Fibroblast of skin of abdomen (primary cell): ENCODE measurements at regions not wholly inside any gene's neighbourhood (a gene's known extent, or its start where the extent isn't known, plus 50 kb on each side); places are given as distances from the start of the nearest gene placed in this dataset.
"Not testable (repeated sequence)": the region's sequence is repeated elsewhere in the genome, so short reads cannot be mapped to it uniquely, and the experiment has no call there.

ENCODE experiments used
- DNase-seq: peaks from one replicate; pipeline ENCODE4 v3.0.0-alpha.2; 2013

- DNase-seq, result no peak
Observed at GRCh38 chr1:215402147-215402546, 165.0 kb upstream of the KCTD3 start.

GRCh38 chr1:215405211-215405610, 161.9 kb upstream of the KCTD3 start:
- peak; percentile 47 for DNase-seq

- no peak for DNase-seq
Observed at GRCh38 chr1:215406927-215407326, 160.2 kb upstream of the KCTD3 start.

- DNase-seq, result no peak
Observed at GRCh38 chr1:215407575-215407974, 159.5 kb upstream of the KCTD3 start.

- DNase-seq, result not testable (repeated sequence)
Observed at GRCh38 chr1:215409546-215409945, 157.6 kb upstream of the KCTD3 start.

GRCh38 chr1:215415521-215415920, 151.6 kb upstream of the KCTD3 start:
- not testable (repeated sequence) for DNase-seq

GRCh38 chr1:215416497-215416896, 150.6 kb upstream of the KCTD3 start:
- peak; percentile 27 for DNase-seq

GRCh38 chr1:215417122-215417521, 150.0 kb upstream of the KCTD3 start:
- peak; percentile 37 for DNase-seq

GRCh38 chr1:215418876-215419447, 148.1 kb upstream of the KCTD3 start:
- peak; percentile 18 for DNase-seq

GRCh38 chr1:215421744-215422143, 145.4 kb upstream of the KCTD3 start:
- no peak for DNase-seq

- no peak for DNase-seq
Observed at GRCh38 chr1:215423288-215423687, 143.8 kb upstream of the KCTD3 start.

- DNase-seq, result no peak
Observed at GRCh38 chr1:215425138-215425537, 142.0 kb upstream of the KCTD3 start.

GRCh38 chr1:215426101-215426500, 141.0 kb upstream of the KCTD3 start:
- DNase-seq, result no peak

GRCh38 chr1:215432483-215433227, 134.4 kb upstream of the KCTD3 start:
- DNase-seq, result not testable (repeated sequence)

GRCh38 chr1:215433237-215433636, 133.9 kb upstream of the KCTD3 start:
- no peak for DNase-seq

- DNase-seq, result no peak
Observed at GRCh38 chr1:215439549-215439948, 127.6 kb upstream of the KCTD3 start.

GRCh38 chr1:215444715-215445414, 122.2 kb upstream of the KCTD3 start:
- DNase-seq, result no peak

- DNase-seq, result peak; percentile 19
Observed at GRCh38 chr1:215448014-215448413, 119.1 kb upstream of the KCTD3 start.

GRCh38 chr1:215449147-215449546, 118.0 kb upstream of the KCTD3 start:
- DNase-seq, result peak; percentile 39

- DNase-seq, result no peak
Observed at GRCh38 chr1:215453440-215453839, 113.7 kb upstream of the KCTD3 start.

GRCh38 chr1:215457213-215457612, 109.9 kb upstream of the KCTD3 start:
- no peak for DNase-seq

- no peak for DNase-seq
Observed at GRCh38 chr1:215458104-215458503, 109.0 kb upstream of the KCTD3 start.

- DNase-seq, result no peak
Observed at GRCh38 chr1:215458562-215458961, 108.5 kb upstream of the KCTD3 start.

GRCh38 chr1:215459136-215459535, 108.0 kb upstream of the KCTD3 start:
- DNase-seq, result peak; percentile 15
